GM19240 (cell line): ENCODE measurements at regions not wholly inside any gene's neighbourhood (a gene's known extent, or its start where the extent isn't known, plus 50 kb on each side); places are given as distances from the start of the nearest gene placed in this dataset.

Experiments used
- DNase-seq: peaks from one replicate; pipeline ENCODE4 v3.0.0; 2011; ENCODE audit warnings: low spot score; ENCODE audit not compliant: insufficient read length

- no peak for DNase-seq
Measured at GRCh38 chr10:10910634-10911033, 107.0 kb upstream of the CELF2 start.

DNA sequence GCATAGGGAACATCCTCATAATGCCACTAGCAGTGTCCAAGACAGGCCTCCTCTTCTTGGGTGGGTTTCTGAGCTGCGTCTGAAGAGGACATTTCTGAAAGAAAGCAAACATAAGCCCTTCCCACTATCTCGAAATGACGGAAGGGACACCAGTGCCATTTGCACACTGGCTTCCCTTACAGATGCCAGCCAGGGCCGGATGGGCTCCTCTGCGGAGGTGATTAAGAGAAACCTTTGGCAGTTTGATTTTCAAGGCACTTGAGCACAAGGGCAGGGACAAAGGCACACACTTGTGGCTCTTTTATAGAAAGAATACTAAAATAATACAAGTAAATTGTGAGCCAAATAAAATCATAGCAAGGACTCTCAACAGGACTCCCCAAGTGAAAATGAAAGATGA, 106.6 kb upstream of the CELF2 start:
- no peak for DNase-seq

DNA sequence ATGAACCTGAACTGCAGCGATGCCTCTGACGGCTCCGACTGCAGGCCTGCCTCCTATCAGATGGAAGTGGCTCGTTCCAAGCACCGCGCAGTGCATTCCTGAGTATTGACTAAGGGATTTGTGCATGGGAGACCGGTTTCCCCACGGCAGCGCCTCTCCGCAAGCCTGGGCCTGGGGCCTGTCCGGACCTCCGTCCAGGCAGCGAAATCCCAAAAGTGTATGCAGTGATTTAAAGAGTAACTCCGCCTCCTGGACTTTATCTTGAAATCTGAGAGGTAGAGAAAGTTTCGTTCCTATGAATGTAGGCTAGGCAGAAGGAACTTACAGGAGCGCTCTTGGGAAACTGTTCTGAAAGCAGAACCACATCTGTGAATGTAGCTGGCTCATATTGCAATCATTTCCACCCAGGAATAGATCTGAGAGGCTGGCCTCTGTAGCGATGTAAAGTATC, 106.2 kb upstream of the CELF2 start:
- DNase-seq = no peak

DNA sequence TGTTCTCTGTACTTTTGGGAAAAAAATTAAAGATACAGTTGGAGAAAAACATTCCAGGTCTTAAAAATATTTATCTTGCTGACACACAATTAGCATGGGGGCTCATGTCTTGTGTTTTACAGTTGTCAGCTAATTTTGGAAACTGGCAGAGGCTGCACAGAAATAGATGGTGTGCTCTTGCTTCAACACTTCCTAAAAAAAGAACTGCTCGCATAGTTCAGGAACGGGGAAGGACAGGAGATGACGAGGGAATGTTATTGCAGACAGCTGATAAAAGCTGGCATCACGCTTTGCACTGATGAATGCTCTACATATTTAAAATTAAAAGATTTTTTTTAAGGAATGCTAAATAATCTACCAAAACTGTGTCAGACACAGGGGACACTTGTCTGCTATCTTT, 103.5 kb upstream of the CELF2 start:
- DNase-seq = no peak

- no peak for DNase-seq
Measured at GRCh38 chr10:10915215-10915614, 102.5 kb upstream of the CELF2 start.

DNA sequence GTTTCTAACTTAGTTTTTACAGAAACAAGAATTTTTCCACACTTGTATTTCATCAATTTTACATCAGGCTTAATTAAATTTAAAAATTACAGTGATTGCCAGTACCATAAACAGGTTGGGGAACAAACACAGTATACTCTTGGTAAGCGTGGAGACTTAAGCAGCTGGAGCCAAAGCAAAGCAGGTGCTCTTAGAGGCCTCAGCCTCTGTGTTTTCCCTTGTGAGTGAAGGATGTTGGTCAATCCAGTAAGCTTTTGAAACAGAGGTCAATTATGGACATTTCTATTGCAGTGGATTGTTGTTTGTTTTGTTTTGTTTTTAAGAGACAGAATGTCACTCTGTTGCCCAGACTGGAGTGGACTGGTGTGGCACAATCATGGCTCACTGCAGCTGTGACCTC, 100.6 kb upstream of the CELF2 start:
- DNase-seq = no peak

DNA sequence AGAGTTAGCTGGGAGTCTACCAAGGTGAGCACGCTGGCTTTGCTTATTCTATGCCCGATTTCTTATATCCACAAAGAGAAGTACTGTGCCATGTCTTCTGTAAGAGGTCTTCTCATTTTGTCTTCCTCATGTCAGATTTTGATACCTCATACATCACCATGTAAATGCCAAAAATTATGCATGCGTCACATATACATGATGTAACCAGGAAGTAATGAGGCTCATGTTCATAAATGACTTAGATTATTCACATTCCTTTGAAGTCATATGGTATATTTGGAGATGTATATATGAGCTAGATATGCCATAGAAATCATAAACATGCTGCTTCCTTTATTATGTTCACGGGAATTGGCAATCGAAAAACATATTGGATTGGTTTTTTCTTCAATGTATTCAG, 97.7 kb upstream of the CELF2 start:
- no peak for DNase-seq

GRCh38 chr10:10921826-10922461, 95.7 kb upstream of the CELF2 start:
- DNase-seq = no peak

DNA sequence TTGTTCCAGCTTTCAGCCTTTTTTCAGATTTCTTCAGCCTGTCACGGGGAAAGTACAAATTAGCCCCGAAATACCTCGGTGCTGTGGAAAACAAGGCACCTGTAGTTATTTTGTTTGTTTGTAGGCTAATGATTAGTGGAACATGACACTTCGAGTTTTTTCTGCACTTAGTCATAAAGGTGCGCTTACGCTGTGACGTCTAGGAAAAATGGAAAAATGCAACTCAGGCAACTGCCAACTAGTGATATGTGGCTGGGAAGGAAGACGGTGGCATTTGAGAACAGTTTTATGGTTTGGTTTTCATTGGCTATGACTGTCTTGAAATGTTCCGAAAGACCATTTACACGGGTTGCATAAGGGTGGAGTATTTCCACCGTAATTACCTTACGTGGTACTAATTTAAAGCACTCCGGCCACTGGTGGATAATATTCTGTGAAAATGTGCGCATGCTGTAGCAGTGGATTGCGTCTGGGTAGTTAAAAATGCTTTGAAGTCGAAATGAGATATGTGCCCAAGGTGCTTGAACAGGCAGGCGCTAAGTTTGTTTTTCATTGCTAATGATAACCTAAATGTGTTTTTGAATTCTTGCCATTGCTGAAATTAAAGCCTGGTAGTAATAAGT, 94.5 kb upstream of the CELF2 start:
- no peak for DNase-seq

GRCh38 chr10:10925667-10926066, 92.0 kb upstream of the CELF2 start:
- no peak for DNase-seq

GRCh38 chr10:10927608-10928007, 90.1 kb upstream of the CELF2 start:
- DNase-seq = no peak

GRCh38 chr10:10930979-10931743, 86.5 kb upstream of the CELF2 start:
- no peak for DNase-seq

DNA sequence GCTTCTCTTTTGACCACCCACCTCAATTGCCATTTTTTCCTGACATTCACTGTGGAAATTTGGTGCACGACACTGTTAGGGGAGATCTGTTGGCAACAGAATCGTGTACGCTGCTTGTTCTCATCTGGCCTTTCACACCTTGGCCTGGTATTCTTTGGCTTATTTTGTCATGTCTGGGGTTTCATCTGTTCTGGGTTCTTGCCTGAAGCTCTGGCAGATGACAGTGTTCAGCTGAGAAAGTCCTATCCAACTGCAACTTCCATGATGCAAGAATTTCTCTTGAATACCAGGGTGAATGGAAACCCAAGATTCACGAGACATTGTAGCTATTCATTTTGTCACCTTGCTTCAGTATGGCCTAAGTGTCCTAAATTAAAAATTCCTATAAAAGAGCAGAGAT, 82.6 kb upstream of the CELF2 start:
- DNase-seq = no peak

GRCh38 chr10:10938676-10939075, 79.0 kb upstream of the CELF2 start:
- no peak for DNase-seq

- DNase-seq = no peak
Measured at GRCh38 chr10:10941127-10941730, 76.4 kb upstream of the CELF2 start.

GRCh38 chr10:10942441-10942840, 75.2 kb upstream of the CELF2 start:
- DNase-seq = no peak

GRCh38 chr10:10946081-10946480, 71.6 kb upstream of the CELF2 start:
- DNase-seq = no peak

GRCh38 chr10:10946801-10947200, 70.9 kb upstream of the CELF2 start:
- no peak for DNase-seq

GRCh38 chr10:10951675-10952074, 66.0 kb upstream of the CELF2 start:
- DNase-seq = no peak

GRCh38 chr10:10952800-10953199, 64.9 kb upstream of the CELF2 start:
- no peak for DNase-seq

GRCh38 chr10:10956681-10957542, 60.8 kb upstream of the CELF2 start:
- DNase-seq = no peak
